HCT116 (cell line): ENCODE measurements at regions not wholly inside any gene's neighbourhood (a gene's known extent, or its start where the extent isn't known, plus 50 kb on each side); places are given as distances from the start of the nearest gene placed in this dataset.

ENCODE experiments used
- EZH2 ChIP-seq: fragments of 200-600 bp; sonication (generic); IDR thresholded peaks from 2 replicates; pipeline ENCODE4 v1.6.1; 2017; ENCODE audit warnings: antibody characterized with exemption, mixed run types
- RAD21 ChIP-seq: IDR thresholded peaks from 2 replicates; pipeline ENCODE4 v1.6.1; 2012; ENCODE audit warnings: low read depth, mild to moderate bottlenecking
- TF ChIP-seq, protein P1 (sequence below): IDR thresholded peaks from 2 replicates; pipeline ENCODE4 v1.6.1; 2012
- TF ChIP-seq, protein P2 (sequence below): IDR thresholded peaks from 2 replicates; pipeline ENCODE4 v1.6.1; 2012; ENCODE audit warnings: low read depth
- TF ChIP-seq, protein P3 (sequence below), 3 experiments: fragments of 200-600 bp in 1 of 3; sonication (generic) in 1 of 3; IDR thresholded peaks in 2 of 3; conservative IDR thresholded peaks in 1 of 3; 2 replicates each; pipeline ENCODE4 v1.5.1; 2012 to 2017; ENCODE audit warnings: low read depth in 2 of 3, low read length in 2 of 3, antibody characterized with exemption in 1 of 3, borderline replicate concordance in 1 of 3, control low read depth in 1 of 3, mild to moderate bottlenecking in 1 of 3, mixed read lengths in 1 of 3, mixed run types in 1 of 3, moderate library complexity in 1 of 3; ENCODE audit not compliant: insufficient read depth in 1 of 3

DNA sequence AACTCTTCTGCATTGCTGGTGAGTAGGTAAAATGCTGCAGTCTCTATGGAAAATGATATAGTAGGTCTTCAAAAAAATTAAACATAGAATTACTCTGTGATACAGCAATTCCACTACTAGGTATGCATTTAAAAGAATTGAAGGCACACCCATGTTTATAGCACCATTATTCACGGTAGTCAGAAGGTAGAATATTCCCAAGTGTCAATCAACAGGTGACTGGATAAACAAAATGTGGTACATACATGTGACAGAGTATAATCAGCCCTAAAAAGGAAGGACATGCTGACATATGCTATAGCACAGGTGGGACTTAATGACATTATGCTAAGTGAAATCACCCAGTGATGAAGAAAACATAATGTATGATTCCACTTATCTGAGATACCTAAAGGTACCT is 123.3 kb downstream of the CCER1 start:
- no peak for TF ChIP-seq RAD21
- TF ChIP-seq EZH2, result no peak
- TF ChIP-seq, protein P1, sequence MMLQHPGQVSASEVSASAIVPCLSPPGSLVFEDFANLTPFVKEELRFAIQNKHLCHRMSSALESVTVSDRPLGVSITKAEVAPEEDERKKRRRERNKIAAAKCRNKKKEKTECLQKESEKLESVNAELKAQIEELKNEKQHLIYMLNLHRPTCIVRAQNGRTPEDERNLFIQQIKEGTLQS, result no peak
- TF ChIP-seq, protein P2, sequence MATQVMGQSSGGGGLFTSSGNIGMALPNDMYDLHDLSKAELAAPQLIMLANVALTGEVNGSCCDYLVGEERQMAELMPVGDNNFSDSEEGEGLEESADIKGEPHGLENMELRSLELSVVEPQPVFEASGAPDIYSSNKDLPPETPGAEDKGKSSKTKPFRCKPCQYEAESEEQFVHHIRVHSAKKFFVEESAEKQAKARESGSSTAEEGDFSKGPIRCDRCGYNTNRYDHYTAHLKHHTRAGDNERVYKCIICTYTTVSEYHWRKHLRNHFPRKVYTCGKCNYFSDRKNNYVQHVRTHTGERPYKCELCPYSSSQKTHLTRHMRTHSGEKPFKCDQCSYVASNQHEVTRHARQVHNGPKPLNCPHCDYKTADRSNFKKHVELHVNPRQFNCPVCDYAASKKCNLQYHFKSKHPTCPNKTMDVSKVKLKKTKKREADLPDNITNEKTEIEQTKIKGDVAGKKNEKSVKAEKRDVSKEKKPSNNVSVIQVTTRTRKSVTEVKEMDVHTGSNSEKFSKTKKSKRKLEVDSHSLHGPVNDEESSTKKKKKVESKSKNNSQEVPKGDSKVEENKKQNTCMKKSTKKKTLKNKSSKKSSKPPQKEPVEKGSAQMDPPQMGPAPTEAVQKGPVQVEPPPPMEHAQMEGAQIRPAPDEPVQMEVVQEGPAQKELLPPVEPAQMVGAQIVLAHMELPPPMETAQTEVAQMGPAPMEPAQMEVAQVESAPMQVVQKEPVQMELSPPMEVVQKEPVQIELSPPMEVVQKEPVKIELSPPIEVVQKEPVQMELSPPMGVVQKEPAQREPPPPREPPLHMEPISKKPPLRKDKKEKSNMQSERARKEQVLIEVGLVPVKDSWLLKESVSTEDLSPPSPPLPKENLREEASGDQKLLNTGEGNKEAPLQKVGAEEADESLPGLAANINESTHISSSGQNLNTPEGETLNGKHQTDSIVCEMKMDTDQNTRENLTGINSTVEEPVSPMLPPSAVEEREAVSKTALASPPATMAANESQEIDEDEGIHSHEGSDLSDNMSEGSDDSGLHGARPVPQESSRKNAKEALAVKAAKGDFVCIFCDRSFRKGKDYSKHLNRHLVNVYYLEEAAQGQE, result no peak
- TF ChIP-seq, protein P3, sequence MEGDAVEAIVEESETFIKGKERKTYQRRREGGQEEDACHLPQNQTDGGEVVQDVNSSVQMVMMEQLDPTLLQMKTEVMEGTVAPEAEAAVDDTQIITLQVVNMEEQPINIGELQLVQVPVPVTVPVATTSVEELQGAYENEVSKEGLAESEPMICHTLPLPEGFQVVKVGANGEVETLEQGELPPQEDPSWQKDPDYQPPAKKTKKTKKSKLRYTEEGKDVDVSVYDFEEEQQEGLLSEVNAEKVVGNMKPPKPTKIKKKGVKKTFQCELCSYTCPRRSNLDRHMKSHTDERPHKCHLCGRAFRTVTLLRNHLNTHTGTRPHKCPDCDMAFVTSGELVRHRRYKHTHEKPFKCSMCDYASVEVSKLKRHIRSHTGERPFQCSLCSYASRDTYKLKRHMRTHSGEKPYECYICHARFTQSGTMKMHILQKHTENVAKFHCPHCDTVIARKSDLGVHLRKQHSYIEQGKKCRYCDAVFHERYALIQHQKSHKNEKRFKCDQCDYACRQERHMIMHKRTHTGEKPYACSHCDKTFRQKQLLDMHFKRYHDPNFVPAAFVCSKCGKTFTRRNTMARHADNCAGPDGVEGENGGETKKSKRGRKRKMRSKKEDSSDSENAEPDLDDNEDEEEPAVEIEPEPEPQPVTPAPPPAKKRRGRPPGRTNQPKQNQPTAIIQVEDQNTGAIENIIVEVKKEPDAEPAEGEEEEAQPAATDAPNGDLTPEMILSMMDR (IDR thresholded peaks at IDR 0.05 in 2 of 3, conservative IDR thresholded peaks at IDR 0.05 in 1 of 3; ENCODE audit: borderline replicate concordance in 1 of 3, insufficient read depth in 1 of 3, low read depth in 2 of 3, low read length in 2 of 3), result no peak
